ENCODE measurements at regions not wholly inside any gene's neighbourhood (a gene's known extent, or its start where the extent isn't known, plus 50 kb on each side); places are given as distances from the start of the nearest gene placed in this dataset.

DNA sequence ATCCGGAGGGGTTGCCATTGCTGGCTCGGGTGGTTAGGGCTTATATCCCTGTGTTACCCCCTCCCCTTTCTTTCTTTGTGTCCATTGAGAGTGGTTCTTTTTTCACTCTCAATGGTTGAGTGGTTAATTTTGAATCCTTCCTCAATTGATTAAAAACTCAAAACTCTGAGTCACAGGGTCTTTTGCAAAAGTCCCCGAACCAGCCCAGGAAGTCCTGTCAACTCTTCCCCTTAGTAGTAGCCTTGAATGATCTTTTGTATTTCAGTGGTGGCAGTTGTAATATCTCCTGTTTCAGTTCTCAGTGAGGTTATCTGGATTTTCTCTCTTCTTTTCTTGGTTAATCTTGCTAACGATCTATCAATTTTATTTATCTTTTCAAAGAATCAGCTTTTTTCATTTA lies 170.0 kb upstream of the GYPA start:
- no peaks in the 10 kb centered on the region for H3K36me3 ChIP-seq (ENCODE audit: control insufficient read depth in 4 of 4, insufficient read depth in 3 of 4, low read depth in 1 of 4, low read length in 3 of 4)
- WGBS, result 79% methylated on average over 4 of the region's 4 CpGs
- no peaks in the 10 kb centered on the region for H3K4me1 ChIP-seq (ENCODE audit: control insufficient read depth in 4 of 4, insufficient read depth in 4 of 4, low read length in 3 of 4)
- H3K27me3 ChIP-seq (ENCODE audit: control insufficient read depth in 4 of 4, insufficient read depth in 4 of 4, low read length in 3 of 4), result no peaks in the 10 kb centered on the region
- no peak overlapping the region for H3K27ac ChIP-seq (ENCODE audit: low read depth in 1 of 2, low read length in 2 of 2)
- no peak for TF ChIP-seq HNF4A (conservative IDR thresholded peaks at IDR 0.05)
- no peak for TF ChIP-seq SP1 (IDR thresholded peaks at IDR 0.05)
- no peak for TF ChIP-seq TAF1 (conservative IDR thresholded peaks at IDR 0.05)
- no peak for TF ChIP-seq ZBTB33 (IDR thresholded peaks at IDR 0.05)
- TF ChIP-seq, protein P1, sequence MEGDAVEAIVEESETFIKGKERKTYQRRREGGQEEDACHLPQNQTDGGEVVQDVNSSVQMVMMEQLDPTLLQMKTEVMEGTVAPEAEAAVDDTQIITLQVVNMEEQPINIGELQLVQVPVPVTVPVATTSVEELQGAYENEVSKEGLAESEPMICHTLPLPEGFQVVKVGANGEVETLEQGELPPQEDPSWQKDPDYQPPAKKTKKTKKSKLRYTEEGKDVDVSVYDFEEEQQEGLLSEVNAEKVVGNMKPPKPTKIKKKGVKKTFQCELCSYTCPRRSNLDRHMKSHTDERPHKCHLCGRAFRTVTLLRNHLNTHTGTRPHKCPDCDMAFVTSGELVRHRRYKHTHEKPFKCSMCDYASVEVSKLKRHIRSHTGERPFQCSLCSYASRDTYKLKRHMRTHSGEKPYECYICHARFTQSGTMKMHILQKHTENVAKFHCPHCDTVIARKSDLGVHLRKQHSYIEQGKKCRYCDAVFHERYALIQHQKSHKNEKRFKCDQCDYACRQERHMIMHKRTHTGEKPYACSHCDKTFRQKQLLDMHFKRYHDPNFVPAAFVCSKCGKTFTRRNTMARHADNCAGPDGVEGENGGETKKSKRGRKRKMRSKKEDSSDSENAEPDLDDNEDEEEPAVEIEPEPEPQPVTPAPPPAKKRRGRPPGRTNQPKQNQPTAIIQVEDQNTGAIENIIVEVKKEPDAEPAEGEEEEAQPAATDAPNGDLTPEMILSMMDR (IDR thresholded peaks at IDR 0.05; ENCODE audit: low read depth, low read length, missing input control), result no peak
- TF ChIP-seq GABPA (IDR thresholded peaks at IDR 0.05 in 1 of 2, conservative IDR thresholded peaks at IDR 0.05 in 1 of 2), result no peak
- TF ChIP-seq RXRA (IDR thresholded peaks at IDR 0.05), result no peak
- TF ChIP-seq REST (IDR thresholded peaks at IDR 0.05), result no peak
- no peak for TF ChIP-seq RAD21 (IDR thresholded peaks at IDR 0.05)
- TF ChIP-seq ATF3 (IDR thresholded peaks at IDR 0.05), result no peak
- no peak for TF ChIP-seq EGR1 (IDR thresholded peaks at IDR 0.05; ENCODE audit: low read depth in 2 of 2)
- TF ChIP-seq HNF4G (IDR thresholded peaks at IDR 0.05), result no peak
- no peak for TF ChIP-seq YY1 (IDR thresholded peaks at IDR 0.05)
- TF ChIP-seq FOXA2 (IDR thresholded peaks at IDR 0.05), result no peak
- H3K4me3 ChIP-seq (ENCODE audit: low read depth in 1 of 3, low read length in 3 of 3), result no peak overlapping the region
- no peak overlapping the region for H3K9ac ChIP-seq (ENCODE audit: low read depth in 1 of 2, low read length in 2 of 2)
- DNase-seq (ENCODE audit: low spot score), result no peak
- H3K9me3 ChIP-seq (ENCODE audit: control insufficient read depth in 4 of 4, low read length in 3 of 4), result peaks cover 2 to 7% (median 5%) of the 10 kb centered on the region in 4 donors

GRCh38 chr4:144313370-144313769 lies 172.9 kb upstream of the GYPA start:
- no peak overlapping the region for H3K27ac ChIP-seq (ENCODE audit: low read depth in 1 of 2, low read length in 2 of 2)
- no peak overlapping the region for H3K9ac ChIP-seq (ENCODE audit: low read depth in 1 of 2, low read length in 2 of 2)
- H3K9me3 ChIP-seq (ENCODE audit: control insufficient read depth in 4 of 4, low read length in 3 of 4), result peaks cover 2 to 10% (median 5%) of the 10 kb centered on the region in 4 donors
- DNase-seq (ENCODE audit: low spot score), result no peak
- no peak overlapping the region for H3K4me3 ChIP-seq (ENCODE audit: low read depth in 1 of 3, low read length in 3 of 3)
- no peaks in the 10 kb centered on the region for H3K36me3 ChIP-seq (ENCODE audit: control insufficient read depth in 4 of 4, insufficient read depth in 3 of 4, low read depth in 1 of 4, low read length in 3 of 4)
- H3K4me1 ChIP-seq (ENCODE audit: control insufficient read depth in 4 of 4, insufficient read depth in 4 of 4, low read length in 3 of 4), result no peaks in the 10 kb centered on the region
- no peaks in the 10 kb centered on the region for H3K27me3 ChIP-seq (ENCODE audit: control insufficient read depth in 4 of 4, insufficient read depth in 4 of 4, low read length in 3 of 4)
- TF ChIP-seq RXRA (IDR thresholded peaks at IDR 0.05) (no peak), GABPA (IDR thresholded peaks at IDR 0.05 in 1 of 2, conservative IDR thresholded peaks at IDR 0.05 in 1 of 2) (no peak), FOXA2 (IDR thresholded peaks at IDR 0.05) (no peak), TAF1 (conservative IDR thresholded peaks at IDR 0.05) (no peak), ZBTB33 (IDR thresholded peaks at IDR 0.05) (no peak), HNF4A (conservative IDR thresholded peaks at IDR 0.05) (no peak), JUND (IDR thresholded peaks at IDR 0.05) (no peak), REST (IDR thresholded peaks at IDR 0.05) (no peak), NR2F2 (IDR thresholded peaks at IDR 0.05) (no peak), RAD21 (IDR thresholded peaks at IDR 0.05) (no peak), FOXA1 (IDR thresholded peaks at IDR 0.05) (no peak), MAX (IDR thresholded peaks at IDR 0.05) (no peak)

Data from liver (tissue), 8 donors.